Activated B cell treated with CpG ODN at 0.5 μM for 24 hours (primary cell): ENCODE measurements at regions not wholly inside any gene's neighbourhood (a gene's known extent, or its start where the extent isn't known, plus 50 kb on each side); places are given as distances from the start of the nearest gene placed in this dataset.

ENCODE experiments used
- ATAC-seq: fragments of 200-7000 bp; cut with Tn5 transposase; one replicate; pipeline ENCODE4 v1.10.0; 2021; ENCODE audit warnings: low read depth, mild to moderate bottlenecking, moderate library complexity
- CTCF ChIA-PET: fragments of 350-600 bp; sonication (Branson Sonifier 250); formaldehyde crosslinking; loops from one replicate; lab custom pipeline; 2021; ENCODE audit warnings: antibody characterized with exemption; lab: Charles Lee
- POLR2A ChIA-PET: fragments of 350-600 bp; sonication (Branson Sonifier 250); formaldehyde crosslinking; loops from one replicate; lab custom pipeline; 2021; ENCODE audit warnings: antibody characterized with exemption; lab: Charles Lee
- DNase-seq: peaks from one replicate; pipeline ENCODE4 v3.0.0; 2022
- H3K27ac Mint-ChIP-seq: one replicate; pipeline ENCODE4 v1.8.0; 2020; ENCODE audit warnings: mixed read lengths
- H3K27me3 Mint-ChIP-seq: one replicate; pipeline ENCODE4 v1.8.0; 2021; ENCODE audit warnings: mixed read lengths
- H3K36me3 Mint-ChIP-seq: one replicate; pipeline ENCODE4 v1.8.0; 2021; ENCODE audit warnings: low read depth, mixed read lengths
- H3K4me1 Mint-ChIP-seq: one replicate; pipeline ENCODE4 v1.8.0; 2021; ENCODE audit warnings: mixed read lengths
- H3K4me3 Mint-ChIP-seq: one replicate; pipeline ENCODE4 v1.8.0; 2020; ENCODE audit warnings: mild to moderate bottlenecking, mixed read lengths
- H3K9me3 Mint-ChIP-seq: one replicate; pipeline ENCODE4 v1.8.0; 2020; ENCODE audit warnings: mixed read lengths
- CTCF ChIP-seq: fragments of 200-600 bp; IDR thresholded peaks from one replicate; pipeline ENCODE4 v1.8.0; 2022; ENCODE audit warnings: antibody characterized with exemption, mild to moderate bottlenecking
- intact Hi-C: fragments of 100-400 bp; cut with micrococcal nuclease; formaldehyde crosslinking; loops from one replicate; pipeline ENCODE4 v1.15.1; 2024

- no peaks in the 10 kb centered on the region for H3K27me3 Mint-ChIP-seq
- ChIA-PET CTCF (no interaction called here), POLR2A (no interaction called here)
- no peak for TF ChIP-seq CTCF
- H3K36me3 Mint-ChIP-seq = no peaks in the 10 kb centered on the region
- H3K27ac Mint-ChIP-seq = no peak overlapping the region
- no peak for DNase-seq
- H3K9me3 Mint-ChIP-seq = no peaks in the 10 kb centered on the region
- intact Hi-C loops = no loop called here
- H3K4me3 Mint-ChIP-seq = no peak overlapping the region
- no peaks in the 10 kb centered on the region for H3K4me1 Mint-ChIP-seq
- ATAC-seq = no peak
Observed at GRCh38 chr5:114660791-114661190, 298.9 kb downstream of the KCNN2 start.

GRCh38 chr5:114658194-114658593 lies 296.3 kb downstream of the KCNN2 start:
- H3K9me3 Mint-ChIP-seq = no peaks in the 10 kb centered on the region
- no peaks in the 10 kb centered on the region for H3K4me1 Mint-ChIP-seq
- no peaks in the 10 kb centered on the region for H3K36me3 Mint-ChIP-seq
- no peak for TF ChIP-seq CTCF
- intact Hi-C loops = no loop called here
- no peak for DNase-seq
- H3K4me3 Mint-ChIP-seq = no peak overlapping the region
- H3K27me3 Mint-ChIP-seq = no peaks in the 10 kb centered on the region
- ATAC-seq = no peak
- no peak overlapping the region for H3K27ac Mint-ChIP-seq
- CTCF ChIA-PET = no interaction called here
- POLR2A ChIA-PET = no interaction called here

GRCh38 chr5:114657342-114658130 lies 295.7 kb downstream of the KCNN2 start:
- Mint-ChIP-seq H3K27ac (no peak overlapping the region), H3K4me1 (no peaks in the 10 kb centered on the region), H3K36me3 (no peaks in the 10 kb centered on the region), H3K27me3 (no peaks in the 10 kb centered on the region), H3K4me3 (no peak overlapping the region), H3K9me3 (no peaks in the 10 kb centered on the region)
- ChIA-PET CTCF (no interaction called here), POLR2A (no interaction called here)
- TF ChIP-seq CTCF = no peak
- intact Hi-C loops = no loop called here
- ATAC-seq = no peak
- no peak for DNase-seq

GRCh38 chr5:114649878-114650277 lies 288.0 kb downstream of the KCNN2 start:
- Mint-ChIP-seq H3K9me3 (no peaks in the 10 kb centered on the region), H3K4me3 (no peak overlapping the region), H3K4me1 (no peaks in the 10 kb centered on the region), H3K27me3 (no peaks in the 10 kb centered on the region), H3K27ac (no peak overlapping the region), H3K36me3 (no peaks in the 10 kb centered on the region)
- no peak for ATAC-seq
- POLR2A ChIA-PET = no interaction called here
- intact Hi-C loops = no loop called here
- CTCF ChIA-PET = no interaction called here
- no peak for DNase-seq
- TF ChIP-seq CTCF = no peak

- Mint-ChIP-seq H3K27me3 (no peaks in the 10 kb centered on the region), H3K9me3 (no peaks in the 10 kb centered on the region), H3K36me3 (no peaks in the 10 kb centered on the region), H3K4me1 (no peaks in the 10 kb centered on the region), H3K27ac (no peak overlapping the region), H3K4me3 (no peak overlapping the region)
- intact Hi-C loops = no loop called here
- DNase-seq = no peak
- ChIA-PET POLR2A (no interaction called here), CTCF (no interaction called here)
- no peak for ATAC-seq
- TF ChIP-seq CTCF = no peak
Observed at GRCh38 chr5:114648940-114649339, 287.1 kb downstream of the KCNN2 start.
